ENCODE measurements at regions not wholly inside any gene's neighbourhood (a gene's known extent, or its start where the extent isn't known, plus 50 kb on each side); places are given as distances from the start of the nearest gene placed in this dataset.
"Not testable (repeated sequence)": the region's sequence is repeated elsewhere in the genome, so short reads cannot be mapped to it uniquely, and the experiment has no call there.

DNA sequence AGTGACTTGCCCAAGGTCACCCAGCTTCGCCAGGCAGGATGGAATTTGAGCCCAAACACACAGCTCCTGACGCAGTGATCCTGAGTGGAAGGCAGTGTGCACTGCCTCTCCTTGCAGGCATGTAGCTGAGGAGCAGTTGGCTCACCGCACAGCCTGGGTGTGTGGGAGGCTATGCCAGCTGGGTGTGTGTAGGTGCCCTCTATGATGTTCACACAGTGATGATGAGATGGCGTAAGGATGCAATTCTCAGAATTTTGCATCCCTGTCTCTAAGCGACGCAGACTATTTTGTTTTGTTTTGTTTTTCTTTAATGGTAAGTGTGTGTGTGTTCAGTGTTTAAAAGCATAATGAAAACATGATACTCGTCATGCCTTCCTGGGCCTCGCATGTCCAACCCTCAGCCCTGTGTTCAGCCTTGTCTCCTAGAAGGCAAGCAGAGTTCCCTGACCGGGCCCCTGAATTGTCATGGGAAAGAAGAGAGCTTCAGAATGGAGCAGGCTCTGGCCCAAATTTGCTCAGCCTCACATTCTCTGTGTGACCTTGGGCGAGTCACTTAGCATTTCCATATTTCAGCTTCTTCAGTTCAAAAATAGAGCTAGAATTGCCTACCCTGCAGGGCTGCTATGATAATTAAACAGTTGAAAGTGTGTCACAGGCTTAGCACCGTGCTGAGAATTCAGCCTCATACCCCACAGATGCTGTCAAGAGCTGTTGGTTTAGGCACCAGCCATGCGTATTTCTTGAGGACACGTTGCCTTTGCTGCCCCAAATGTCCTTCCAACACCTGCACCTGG lies 603.6 kb upstream of the RAB6C start:
- DNase-seq (ENCODE audit: low read depth) = no peak

DNA sequence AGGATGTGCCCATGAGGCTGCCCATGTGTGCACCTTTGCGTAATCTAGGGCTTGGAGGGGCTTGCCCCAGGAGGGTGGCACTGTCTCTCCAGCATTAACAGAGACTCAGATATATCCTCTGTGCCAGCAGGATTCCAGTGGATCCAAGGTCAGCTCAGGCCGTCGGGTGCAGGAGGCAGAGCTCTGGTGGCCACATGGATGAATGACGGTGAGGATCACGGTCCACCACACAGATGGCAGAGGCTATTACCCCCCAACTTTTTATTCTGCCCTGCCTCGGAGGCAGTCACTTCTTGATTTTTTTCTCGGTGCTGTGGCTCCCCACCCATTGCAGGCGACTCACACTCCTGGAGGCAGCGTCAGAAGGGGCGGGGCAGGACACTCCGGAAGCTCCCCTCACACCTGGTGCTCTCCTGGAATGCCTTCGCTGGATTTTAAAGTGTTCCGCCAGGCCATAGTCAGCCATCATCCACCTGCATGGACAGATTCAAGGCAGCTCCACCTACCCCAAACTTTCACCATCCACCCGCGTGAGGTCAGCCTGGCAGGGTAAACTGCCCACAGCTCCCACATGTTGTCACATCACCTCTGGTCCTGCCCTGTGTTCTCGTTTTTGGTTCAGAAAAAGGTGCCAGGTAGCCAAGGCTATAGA lies 602.9 kb upstream of the RAB6C start:
- no peak for DNase-seq (ENCODE audit: low read depth)

DNA sequence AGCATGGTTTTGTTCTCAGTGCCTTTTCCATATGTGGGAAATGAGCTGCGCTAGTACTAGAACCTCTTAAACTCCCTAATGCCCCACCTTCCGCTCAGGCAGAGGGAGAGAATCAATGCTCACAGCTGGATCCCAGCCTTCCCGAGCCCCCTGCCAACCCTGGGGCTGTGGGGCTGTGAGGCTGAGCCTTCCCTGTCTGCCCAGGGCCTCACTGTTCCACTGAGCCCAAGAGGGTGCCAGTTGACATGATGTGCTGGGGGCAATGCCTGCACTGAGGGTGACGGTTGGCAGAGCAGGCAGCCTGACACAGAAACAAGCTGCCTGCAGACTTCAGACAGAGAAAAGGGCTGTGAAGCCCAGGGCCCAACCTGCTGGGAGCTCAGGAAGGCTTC lies 602.4 kb upstream of the RAB6C start:
- DNase-seq (ENCODE audit: low read depth) = no peak

DNA sequence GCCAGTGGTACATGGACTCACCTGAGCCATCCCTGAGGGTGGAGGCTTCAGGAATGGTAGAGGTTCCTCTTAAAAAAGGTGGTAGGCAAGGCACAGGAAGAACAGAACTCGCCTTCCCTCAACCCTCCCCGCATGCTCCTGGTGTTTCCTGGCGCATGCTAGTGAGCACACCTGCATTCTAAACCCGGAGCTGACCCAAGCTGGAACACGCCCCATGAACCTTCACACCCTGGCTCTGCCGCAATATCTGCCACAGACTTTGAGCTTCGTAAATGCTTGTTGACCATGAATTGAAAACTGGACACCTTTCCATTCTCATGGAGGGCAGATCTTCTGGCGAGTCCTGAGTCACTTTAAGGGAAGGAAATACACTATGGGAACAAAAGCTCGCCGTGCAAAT lies 601.3 kb upstream of the RAB6C start:
- DNase-seq (ENCODE audit: low read depth) = no peak

DNA sequence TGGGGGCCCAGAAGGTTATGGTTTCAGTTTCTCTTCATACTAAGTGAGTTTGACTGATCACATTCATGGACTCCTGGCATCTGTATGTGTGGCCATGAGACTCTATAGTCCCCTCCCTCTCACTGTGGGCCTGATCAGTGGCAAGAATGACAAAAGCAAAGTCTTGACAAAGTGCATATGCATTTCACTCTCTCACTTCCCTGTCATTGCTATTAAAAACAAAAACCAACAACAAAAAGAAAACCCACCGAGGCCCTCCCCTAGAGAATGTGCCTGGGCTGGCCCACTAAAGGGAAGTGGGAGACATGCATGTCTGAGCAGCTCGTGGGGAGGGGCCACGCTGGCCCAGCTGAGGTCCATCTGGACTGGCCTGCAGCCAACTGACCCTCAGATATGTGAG lies 600.1 kb upstream of the RAB6C start:
- no peak for DNase-seq (ENCODE audit: low read depth)

DNA sequence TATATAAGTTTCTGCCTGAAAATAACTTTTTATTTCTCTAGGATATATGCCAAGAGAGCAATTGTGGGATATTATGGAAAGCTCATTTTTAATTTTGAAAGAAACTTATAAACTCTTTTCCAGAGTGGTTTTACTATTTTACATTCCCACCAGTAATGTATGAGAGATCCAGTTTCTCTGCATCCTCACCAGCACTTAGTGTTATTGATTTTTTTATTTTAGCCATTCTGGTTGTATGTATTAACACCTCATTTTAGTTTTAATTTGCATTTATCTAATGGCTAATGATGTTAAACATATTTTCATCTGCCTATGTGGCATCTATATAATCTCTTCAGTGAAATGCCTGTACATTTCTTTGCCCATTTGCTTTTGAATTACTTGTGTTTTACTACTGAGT lies 597.7 kb upstream of the RAB6C start:
- no peak for DNase-seq (ENCODE audit: low read depth)

DNA sequence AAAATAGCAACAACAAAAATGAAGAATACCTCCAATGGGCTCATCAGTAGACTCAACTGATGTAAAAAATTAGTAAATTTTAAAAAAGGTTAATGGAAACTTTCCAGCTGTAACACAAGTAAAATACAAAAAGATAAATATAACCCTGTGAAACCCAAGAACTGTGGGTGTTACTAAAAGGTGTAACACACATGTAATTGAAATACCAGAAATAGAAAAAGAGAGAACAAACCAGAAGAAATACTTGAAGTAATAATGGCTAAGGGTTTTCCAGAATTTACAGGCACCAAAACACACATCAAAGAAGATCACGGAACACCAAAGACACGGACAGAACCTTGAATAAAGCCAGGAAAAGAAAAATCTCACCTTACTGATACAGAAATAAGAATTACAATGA lies 590.6 kb upstream of the RAB6C start:
- DNase-seq (ENCODE audit: low read depth) = no peak

DNA sequence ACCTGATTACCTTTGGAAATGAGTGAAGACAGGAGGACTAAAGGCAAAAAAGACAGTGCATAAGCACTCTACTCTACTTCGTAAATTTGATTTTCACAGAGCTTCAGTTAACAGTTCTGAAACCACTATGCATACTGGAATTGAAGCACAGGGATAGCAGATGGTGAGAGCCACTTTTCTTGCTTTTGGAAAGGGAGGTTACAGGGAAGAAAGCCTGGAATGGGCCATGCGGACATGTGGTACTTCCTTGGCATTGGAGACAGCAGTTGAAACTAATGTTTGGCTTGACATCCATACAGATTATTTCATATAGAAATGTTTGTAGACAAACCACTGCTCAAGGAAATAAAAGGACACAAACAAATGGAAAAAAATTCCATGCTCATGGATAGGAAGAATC lies 585.6 kb upstream of the RAB6C start:
- no peak for DNase-seq (ENCODE audit: low read depth)

DNA sequence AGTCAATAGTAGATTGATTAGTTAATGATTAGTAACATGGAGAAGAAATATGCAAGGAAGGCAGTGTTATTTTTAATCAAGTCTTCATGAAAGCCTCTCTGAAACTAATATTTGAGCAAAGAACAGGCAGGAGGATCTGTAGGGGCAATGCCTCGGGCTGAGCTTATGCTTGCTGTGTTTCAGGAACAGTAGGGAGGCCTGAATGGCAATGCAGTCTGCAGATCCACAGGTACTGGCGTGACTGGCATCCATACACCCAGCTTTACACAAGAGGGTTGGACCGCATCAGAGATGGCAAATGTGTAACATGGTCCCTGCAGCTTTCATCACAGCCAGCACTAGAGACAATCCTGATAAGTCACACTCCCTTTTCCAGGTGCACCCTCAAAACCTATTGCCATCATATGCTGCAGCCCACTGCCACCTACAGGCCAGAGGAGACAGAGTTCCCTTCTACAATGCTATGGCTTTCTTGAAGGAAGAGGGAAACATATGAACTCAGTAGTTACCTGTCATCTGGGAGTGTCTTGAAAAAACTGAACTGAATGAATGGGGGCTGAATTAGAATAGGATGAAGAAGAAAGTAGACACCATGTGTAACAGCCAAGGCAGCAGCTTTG lies 582.4 kb upstream of the RAB6C start:
- DNase-seq (ENCODE audit: low read depth) = no peak

DNA sequence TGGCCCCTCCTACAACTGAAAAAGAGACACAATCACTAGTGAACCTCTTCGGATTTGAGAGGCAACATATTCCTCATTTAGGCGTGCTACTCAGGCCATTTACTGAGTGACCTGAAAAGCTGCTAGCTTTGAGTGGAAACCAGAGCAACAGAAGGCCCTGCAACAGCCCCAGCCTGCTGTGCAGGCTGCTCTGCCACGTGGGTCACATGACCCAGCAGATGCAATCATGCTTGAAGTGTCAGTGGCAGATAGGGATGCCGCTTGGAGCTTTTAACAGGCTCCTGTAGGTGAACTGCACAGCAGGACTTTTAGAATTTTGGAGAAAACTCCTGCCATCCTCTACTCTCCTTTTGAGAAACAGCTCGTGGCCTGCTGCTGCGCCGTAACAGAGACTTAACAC lies 578.6 kb upstream of the RAB6C start:
- DNase-seq (ENCODE audit: low read depth) = no peak

DNA sequence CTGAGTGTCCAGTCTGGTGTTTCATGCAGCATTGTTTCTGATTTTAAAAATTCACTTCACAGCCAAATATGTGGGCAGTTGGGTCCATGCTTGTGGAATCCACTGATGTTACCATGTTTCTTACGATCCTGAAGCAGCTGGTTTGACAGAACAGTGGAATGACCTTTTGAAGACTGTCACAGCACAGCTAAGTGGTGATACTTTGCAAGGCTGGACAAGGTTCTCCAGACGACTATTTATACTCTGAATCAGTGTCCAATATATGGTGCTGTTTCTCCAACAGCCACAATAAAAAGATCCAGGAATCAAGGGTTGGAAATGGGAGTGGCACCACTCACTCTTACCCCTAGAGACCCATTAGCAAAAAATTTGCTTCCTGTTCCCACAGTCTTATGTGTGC lies 577.4 kb upstream of the RAB6C start:
- DNase-seq (ENCODE audit: low read depth) = no peak

DNA sequence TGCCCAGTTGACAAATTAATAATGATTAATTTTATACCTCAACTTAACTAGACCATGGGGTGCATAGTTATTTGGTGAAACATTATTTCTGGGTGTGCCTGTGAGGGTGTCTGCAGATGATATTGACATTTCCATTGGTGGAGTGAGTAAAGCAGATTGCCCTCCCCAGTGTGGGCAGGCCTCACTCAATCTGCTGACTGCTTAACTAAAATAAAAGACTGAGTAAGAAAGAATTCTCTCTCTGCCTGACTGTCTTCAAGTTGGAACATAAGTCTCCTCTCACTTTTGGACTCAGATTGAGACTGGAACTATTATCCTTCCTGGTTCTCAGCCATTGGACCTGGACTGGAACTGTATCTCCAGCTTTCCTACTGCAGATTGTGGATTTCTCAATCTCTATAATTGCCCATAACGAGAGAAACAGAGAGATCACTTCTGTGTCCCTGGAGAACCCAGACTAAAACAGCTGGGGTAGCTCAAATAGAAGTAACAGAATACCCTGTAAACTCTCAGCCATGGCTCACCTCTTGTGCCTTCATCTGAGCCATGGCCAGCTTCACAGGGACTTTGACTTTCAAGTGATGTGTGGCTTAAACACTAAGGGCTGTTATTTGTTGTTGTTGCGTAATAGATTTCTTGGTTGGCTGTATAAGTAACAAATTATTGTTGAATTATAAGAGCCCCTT lies 575.3 kb upstream of the RAB6C start:
- no peak for DNase-seq (ENCODE audit: low read depth)

DNA sequence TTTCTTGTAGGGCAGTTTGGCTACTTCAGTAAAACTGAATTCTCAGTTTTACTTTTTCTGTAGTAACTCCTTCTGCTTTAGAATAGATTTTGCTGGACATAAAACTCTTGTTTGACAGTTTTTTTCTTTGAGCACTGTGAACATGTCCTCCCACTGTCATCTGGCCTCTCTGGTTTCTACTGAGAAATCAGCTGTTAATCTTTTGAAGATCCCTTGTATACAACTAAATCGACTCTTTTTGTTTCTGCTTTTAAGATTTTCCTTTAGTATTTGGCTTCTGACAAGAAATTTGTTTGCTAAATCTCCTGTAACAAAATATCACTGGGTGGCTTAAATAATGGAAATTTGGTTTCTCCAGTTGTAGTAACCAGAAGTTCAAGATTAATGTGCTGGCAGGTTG lies 570.9 kb upstream of the RAB6C start:
- DNase-seq (ENCODE audit: low read depth) = no peak

DNA sequence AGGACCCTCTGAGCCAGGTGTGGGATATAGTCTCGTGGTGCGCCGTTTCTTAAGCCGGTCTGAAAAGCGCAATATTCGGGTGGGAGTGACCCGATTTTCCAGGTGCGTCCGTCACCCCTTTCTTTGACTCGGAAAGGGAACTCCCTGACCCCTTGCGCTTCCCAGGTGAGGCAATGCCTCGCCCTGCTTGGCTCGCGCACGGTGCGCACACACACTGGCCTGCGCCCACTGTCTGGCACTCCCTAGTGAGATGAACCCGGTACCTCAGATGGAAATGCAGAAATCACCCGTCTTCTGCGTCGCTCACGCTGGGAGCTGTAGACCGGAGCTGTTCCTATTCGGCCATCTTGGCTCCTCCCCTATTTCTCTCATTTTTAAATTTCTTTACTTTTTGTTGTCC lies 562.4 kb upstream of the RAB6C start:
- not testable (repeated sequence) for DNase-seq (ENCODE audit: low read depth)

DNA sequence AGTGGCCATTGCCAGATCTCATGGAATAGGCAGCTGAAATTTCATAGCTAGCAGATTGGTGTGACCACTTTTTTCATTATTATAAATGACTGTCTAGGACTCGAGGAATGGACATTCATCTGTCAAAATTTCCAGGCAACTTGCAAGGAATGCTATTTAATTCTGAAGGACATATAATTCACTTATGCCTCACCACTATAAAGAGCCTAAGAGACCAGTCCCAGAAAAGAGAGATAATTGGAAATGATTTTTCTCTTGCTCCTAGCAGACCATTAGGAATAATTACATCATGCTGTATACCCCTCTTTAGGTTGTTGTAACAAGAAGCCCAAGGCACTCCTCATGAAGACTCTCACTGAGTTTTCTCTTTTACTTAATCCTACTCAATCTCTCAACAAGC lies 557.4 kb upstream of the RAB6C start:
- DNase-seq (ENCODE audit: low read depth) = no peak

DNA sequence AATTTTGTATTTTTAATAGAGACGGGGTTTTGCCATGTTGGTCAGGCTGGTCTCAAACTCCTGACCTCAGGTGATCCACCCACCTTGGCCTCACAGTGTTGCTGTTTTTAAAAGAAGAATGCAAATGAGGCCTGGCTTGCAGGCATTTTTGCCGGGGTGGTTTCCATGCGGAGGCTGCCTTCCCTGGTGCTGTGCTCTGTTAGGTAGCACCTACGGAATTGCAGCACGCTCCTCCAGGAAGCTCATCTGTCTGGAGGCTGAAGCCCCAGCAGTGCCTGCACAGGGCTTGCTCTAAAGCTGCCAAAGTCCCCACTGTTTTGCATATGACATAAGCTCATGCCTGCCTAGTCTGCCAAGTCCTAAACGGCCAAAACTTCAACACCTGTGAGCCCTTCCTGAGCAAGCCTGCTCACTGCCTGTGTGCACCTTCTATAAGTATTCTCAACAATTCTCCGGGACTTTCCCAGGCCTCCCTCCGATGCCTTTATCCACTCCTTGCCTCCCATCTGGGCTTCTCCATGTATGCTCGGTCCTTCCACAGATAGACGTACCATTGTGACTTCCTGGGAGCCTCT lies 551.3 kb upstream of the RAB6C start:
- no peak for DNase-seq (ENCODE audit: low read depth)

DNA sequence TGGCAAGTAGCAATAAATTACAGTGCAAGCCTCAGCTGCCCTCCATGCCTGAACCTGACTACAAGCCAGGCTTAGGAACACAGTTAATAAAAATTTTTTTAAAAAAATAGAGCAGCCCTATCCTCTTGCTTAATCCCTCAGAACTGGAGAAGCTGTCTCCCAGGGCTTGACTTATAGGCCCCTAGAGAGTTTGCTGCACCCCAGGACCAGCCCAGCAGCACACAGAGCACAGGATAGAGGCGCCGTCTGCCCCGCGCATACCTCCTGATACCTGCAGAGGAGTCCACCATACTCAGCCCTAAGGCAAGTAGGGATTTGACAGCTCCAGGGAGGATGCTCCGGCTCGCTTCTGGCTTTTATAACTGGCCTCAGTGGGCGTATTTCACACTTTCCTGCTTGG lies 548.6 kb upstream of the RAB6C start:
- no peak for DNase-seq (ENCODE audit: low read depth)

DNA sequence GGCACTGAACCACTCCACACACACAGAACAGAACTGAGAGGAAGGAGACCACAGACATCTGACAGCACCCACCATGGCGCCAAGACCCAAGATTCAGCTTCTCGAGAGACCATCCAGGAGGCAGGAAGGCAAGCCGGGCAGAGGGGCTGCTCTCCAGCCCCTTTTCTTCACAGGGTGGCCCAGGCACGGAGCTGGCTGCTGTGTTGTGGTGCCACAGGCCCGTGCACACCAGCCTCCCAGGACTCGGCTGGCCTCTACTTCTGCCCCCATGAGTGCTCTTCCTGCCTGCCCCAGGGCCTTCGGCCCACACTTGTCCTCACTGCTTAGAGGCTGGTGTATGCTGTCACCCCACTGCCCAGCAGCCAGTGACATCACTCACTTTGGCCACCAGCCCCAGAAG lies 547.6 kb upstream of the RAB6C start:
- DNase-seq (ENCODE audit: low read depth) = no peak

DNA sequence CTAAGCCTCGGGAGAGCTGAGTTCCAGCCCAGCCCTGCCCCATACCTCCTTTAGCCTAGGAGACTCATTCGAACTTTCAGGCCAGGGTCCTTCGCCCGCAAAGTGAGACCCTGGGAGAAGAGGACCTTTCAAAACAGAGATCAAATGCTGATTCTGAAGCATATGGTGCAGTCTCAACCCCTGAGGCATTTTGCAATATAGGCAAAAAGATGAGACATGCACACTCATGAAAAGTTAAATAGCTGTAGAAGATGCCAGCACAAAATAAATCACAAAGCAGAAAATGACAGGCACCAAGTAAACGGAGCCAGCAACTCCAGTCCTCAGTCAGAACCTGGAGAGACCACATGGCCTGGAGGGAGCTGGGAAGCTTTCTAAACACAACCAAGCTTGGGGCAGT lies 542.7 kb upstream of the RAB6C start:
- DNase-seq (ENCODE audit: low read depth) = no peak

DNA sequence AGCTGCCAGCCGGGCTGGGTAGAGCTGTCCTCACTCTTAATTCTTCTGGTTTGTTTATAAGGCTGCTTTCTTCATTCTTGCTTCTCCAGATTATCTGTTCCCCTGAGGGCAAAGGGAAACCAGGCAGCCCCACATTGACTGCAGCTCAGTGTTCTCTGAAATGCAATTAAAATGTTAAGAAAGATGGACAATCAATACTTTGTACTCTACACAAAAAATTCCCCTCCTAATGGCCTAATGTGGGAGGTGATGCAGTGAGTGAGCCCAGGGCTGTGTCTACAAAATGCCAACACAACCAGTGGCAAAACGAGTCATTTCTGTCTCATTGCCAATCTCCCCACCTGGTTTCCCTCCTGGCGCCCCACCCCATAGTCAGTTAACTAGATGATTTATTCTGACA lies 541.7 kb upstream of the RAB6C start:
- no peak for DNase-seq (ENCODE audit: low read depth)

DNA sequence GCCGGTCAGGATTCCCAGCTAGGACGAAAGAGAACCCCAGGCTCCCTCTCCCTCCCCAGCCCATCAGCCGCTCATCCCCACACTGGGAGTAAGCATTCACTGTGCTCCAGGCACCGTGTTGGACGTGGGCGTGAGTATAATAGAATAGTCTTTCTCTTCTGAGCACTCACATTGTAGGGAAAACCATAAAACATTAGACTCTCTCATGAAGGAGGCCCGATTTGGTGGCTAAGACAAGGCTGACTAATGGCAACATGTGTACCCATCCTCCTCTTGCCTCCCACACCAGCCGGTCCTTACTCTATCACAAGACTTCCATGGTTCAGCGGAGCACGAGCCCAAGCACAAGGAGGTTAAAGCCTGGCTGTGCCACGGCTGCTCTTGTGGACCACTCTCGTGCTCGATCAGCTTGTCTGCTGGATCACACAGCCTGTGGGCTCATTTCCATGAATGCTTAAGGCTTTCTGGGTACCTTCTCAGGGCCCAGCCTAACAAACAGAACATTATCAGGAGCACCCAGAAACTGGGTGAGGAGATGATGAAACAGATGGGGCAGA lies 540.9 kb upstream of the RAB6C start:
- DNase-seq (ENCODE audit: low read depth) = no peak
